ENCODE measurements at regions not wholly inside any gene's neighbourhood (a gene's known extent, or its start where the extent isn't known, plus 50 kb on each side); places are given as distances from the start of the nearest gene placed in this dataset.

DNA sequence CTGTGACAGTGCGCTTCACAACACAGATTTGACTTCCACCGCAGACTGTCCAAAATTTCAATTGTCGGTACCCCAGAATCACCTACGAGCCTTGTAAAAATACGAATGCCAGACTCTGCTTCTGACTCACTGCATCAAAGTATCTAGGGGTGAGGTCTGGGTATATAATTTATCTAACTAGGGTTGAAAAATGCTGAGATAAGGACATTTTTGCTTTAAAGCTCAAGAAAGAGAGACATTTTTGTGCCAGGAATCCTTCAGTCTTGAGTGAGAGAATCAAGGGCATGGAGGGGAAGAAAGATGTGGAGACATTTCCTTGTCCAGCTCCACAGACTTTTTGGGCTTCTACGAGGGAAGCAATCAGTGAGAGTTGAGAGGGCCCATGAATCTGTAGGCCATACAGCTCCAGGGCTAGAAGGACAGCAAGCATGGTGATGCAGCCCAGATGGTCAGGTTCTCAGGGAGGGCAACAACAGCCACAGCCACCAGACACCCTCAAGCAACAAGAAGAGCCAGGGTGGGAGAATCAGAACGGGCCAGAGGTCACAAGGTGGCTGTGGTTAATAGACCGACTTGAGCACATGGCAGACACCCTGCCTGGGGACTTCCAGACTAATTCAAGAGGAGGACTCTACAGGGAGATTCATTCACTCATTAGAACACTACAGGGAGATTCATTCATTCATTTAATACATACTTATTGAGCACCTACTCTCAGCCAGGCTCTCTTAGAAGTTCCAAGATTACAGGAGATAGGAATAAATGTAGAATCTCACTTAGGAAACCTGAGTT, 211.1 kb upstream of the PRDM1 start:
- Histone ChIP-seq H3K4me1 (ENCODE audit: control insufficient read depth, insufficient read depth, low read length) (no peaks in the 10 kb centered on the region), H3K4me3 (ENCODE audit: insufficient read depth, low read depth, low read length) (no peak overlapping the region), H3K9me3 (ENCODE audit: control insufficient read depth, low read length) (no peaks in the 10 kb centered on the region), H3K27ac (ENCODE audit: insufficient read depth, low read depth, low read length, poor library complexity, severe bottlenecking) (no peak overlapping the region), H3K36me3 (ENCODE audit: control insufficient read depth, insufficient read depth, low read length) (no peaks in the 10 kb centered on the region), H3K27me3 (ENCODE audit: control insufficient read depth, insufficient read depth, low read length, poor library complexity, severe bottlenecking) (no peaks in the 10 kb centered on the region)
- WGBS, 2 experiments = 89 to 91% methylated on average over 8 of the region's 8 CpGs

DNA sequence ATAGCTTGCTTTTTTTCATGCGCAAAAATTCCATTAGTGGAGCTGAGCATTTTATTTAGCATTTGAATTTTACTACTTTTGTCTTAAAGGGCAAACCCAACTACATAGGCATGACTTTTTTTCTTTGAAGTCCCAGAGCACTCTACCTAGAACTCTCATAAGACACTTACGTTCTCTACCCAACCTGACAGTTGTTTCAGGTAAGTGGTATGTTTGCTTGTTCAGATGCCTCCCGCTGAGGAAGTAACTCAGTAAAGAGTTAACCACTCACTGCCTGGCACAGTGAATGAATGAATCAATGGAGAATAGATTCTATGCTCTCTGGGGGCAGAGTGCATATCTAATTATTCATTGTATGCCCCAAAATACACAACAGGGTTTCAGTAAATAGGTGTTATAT, 212.3 kb upstream of the PRDM1 start:
- 87 to 89% methylated on average over 2 to 3 of the region's 3 CpGs for WGBS, 2 experiments
- Histone ChIP-seq H3K4me3 (ENCODE audit: insufficient read depth, low read depth, low read length) (no peak overlapping the region), H3K36me3 (ENCODE audit: control insufficient read depth, insufficient read depth, low read length) (no peaks in the 10 kb centered on the region), H3K27ac (ENCODE audit: insufficient read depth, low read depth, low read length, poor library complexity, severe bottlenecking) (no peak overlapping the region), H3K4me1 (ENCODE audit: control insufficient read depth, insufficient read depth, low read length) (no peaks in the 10 kb centered on the region), H3K27me3 (ENCODE audit: control insufficient read depth, insufficient read depth, low read length, poor library complexity, severe bottlenecking) (no peaks in the 10 kb centered on the region), H3K9me3 (ENCODE audit: control insufficient read depth, low read length) (no peaks in the 10 kb centered on the region)

- Histone ChIP-seq H3K4me3 (ENCODE audit: insufficient read depth, low read depth, low read length) (no peak overlapping the region), H3K9me3 (ENCODE audit: control insufficient read depth, low read length) (no peaks in the 10 kb centered on the region), H3K27me3 (ENCODE audit: control insufficient read depth, insufficient read depth, low read length, poor library complexity, severe bottlenecking) (no peaks in the 10 kb centered on the region), H3K27ac (ENCODE audit: insufficient read depth, low read depth, low read length, poor library complexity, severe bottlenecking) (no peak overlapping the region), H3K4me1 (ENCODE audit: control insufficient read depth, insufficient read depth, low read length) (no peaks in the 10 kb centered on the region), H3K36me3 (ENCODE audit: control insufficient read depth, insufficient read depth, low read length) (no peaks in the 10 kb centered on the region)
- WGBS, 2 experiments = 88 to 93% methylated on average over 2 of the region's 2 CpGs
Observed at GRCh38 chr6:105873211-105873704, 212.9 kb upstream of the PRDM1 start.

- Histone ChIP-seq H3K27ac (ENCODE audit: insufficient read depth, low read depth, low read length, poor library complexity, severe bottlenecking) (no peak overlapping the region), H3K4me1 (ENCODE audit: control insufficient read depth, insufficient read depth, low read length) (no peaks in the 10 kb centered on the region), H3K36me3 (ENCODE audit: control insufficient read depth, insufficient read depth, low read length) (no peaks in the 10 kb centered on the region), H3K27me3 (ENCODE audit: control insufficient read depth, insufficient read depth, low read length, poor library complexity, severe bottlenecking) (no peaks in the 10 kb centered on the region), H3K9me3 (ENCODE audit: control insufficient read depth, low read length) (no peaks in the 10 kb centered on the region), H3K4me3 (ENCODE audit: insufficient read depth, low read depth, low read length) (no peak overlapping the region)
- 87 to 94% methylated on average over 2 to 4 of the region's 4 CpGs for whole genome bisulfite sequencing, 2 experiments
Observed at GRCh38 chr6:105872249-105872648, 213.9 kb upstream of the PRDM1 start.

DNA sequence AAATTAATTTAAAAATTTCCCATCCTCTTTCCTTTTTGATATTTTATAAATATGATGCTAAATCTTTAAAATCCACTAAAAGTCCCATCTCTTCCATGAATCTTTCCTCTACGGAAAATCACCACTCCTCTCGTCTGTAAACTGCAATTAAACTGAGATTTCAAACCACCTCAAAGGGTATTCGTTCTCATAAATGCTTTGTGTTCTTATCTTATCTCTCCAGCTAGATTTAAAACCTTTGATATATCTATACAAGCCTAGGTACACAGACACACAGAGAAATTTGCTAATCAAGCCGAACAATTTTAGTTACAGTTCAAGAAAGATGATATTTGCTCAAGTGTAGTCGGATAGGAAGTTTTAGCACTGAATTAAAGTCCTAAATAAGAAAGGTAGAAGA, 214.6 kb upstream of the PRDM1 start:
- no peaks in the 10 kb centered on the region for H3K4me1 ChIP-seq (ENCODE audit: control insufficient read depth, insufficient read depth, low read length)
- no peaks in the 10 kb centered on the region for H3K36me3 ChIP-seq (ENCODE audit: control insufficient read depth, insufficient read depth, low read length)
- no peaks in the 10 kb centered on the region for H3K9me3 ChIP-seq (ENCODE audit: control insufficient read depth, low read length)
- no peak overlapping the region for H3K4me3 ChIP-seq (ENCODE audit: insufficient read depth, low read depth, low read length)
- no peaks in the 10 kb centered on the region for H3K27me3 ChIP-seq (ENCODE audit: control insufficient read depth, insufficient read depth, low read length, poor library complexity, severe bottlenecking)
- 93 to 95% methylated on average over 5 of the region's 5 CpGs for WGBS, 2 experiments
- H3K27ac ChIP-seq (ENCODE audit: insufficient read depth, low read depth, low read length, poor library complexity, severe bottlenecking) = no peak overlapping the region

- Histone ChIP-seq H3K36me3 (ENCODE audit: control insufficient read depth, insufficient read depth, low read length) (no peaks in the 10 kb centered on the region), H3K9me3 (ENCODE audit: control insufficient read depth, low read length) (no peaks in the 10 kb centered on the region), H3K4me1 (ENCODE audit: control insufficient read depth, insufficient read depth, low read length) (no peaks in the 10 kb centered on the region), H3K4me3 (ENCODE audit: insufficient read depth, low read depth, low read length) (no peak overlapping the region), H3K27me3 (ENCODE audit: control insufficient read depth, insufficient read depth, low read length, poor library complexity, severe bottlenecking) (no peaks in the 10 kb centered on the region), H3K27ac (ENCODE audit: insufficient read depth, low read depth, low read length, poor library complexity, severe bottlenecking) (no peak overlapping the region)
- 63 to 64% methylated on average over 4 of the region's 5 CpGs for WGBS, 2 experiments
Observed at GRCh38 chr6:105869835-105870440, 216.2 kb upstream of the PRDM1 start.

GRCh38 chr6:105868823-105869460, 217.2 kb upstream of the PRDM1 start:
- Histone ChIP-seq H3K4me1 (ENCODE audit: control insufficient read depth, insufficient read depth, low read length) (no peaks in the 10 kb centered on the region), H3K9me3 (ENCODE audit: control insufficient read depth, low read length) (no peaks in the 10 kb centered on the region), H3K27me3 (ENCODE audit: control insufficient read depth, insufficient read depth, low read length, poor library complexity, severe bottlenecking) (no peaks in the 10 kb centered on the region), H3K4me3 (ENCODE audit: insufficient read depth, low read depth, low read length) (no peak overlapping the region), H3K27ac (ENCODE audit: insufficient read depth, low read depth, low read length, poor library complexity, severe bottlenecking) (no peak overlapping the region), H3K36me3 (ENCODE audit: control insufficient read depth, insufficient read depth, low read length) (no peaks in the 10 kb centered on the region)
- 93 to 97% methylated on average over 2 of the region's 2 CpGs for WGBS, 2 experiments

GRCh38 chr6:105867821-105868220, 218.3 kb upstream of the PRDM1 start:
- H3K36me3 ChIP-seq (ENCODE audit: control insufficient read depth, insufficient read depth, low read length) = no peaks in the 10 kb centered on the region

DNA sequence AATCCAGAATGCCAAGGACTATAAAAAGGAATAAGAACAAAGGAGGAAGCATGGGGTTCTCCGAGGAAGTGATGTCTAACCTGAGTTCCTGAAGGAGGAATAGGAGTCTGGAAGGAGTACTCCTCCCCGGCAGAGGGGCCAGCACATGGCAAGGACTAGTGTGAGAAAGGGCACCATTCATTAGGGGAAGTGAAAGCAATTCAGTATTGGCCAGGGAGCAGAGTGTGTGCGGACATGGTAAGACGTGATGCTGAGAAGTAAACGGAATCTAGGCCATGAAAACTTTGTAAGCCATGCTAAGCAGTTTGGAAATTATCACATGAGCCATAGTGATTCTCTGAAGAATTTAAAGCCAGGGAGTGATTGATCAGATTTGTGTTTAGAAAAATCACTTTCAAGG, 218.9 kb upstream of the PRDM1 start:
- Histone ChIP-seq H3K36me3 (ENCODE audit: control insufficient read depth, insufficient read depth, low read length) (no peaks in the 10 kb centered on the region), H3K4me3 (ENCODE audit: insufficient read depth, low read depth, low read length) (no peak overlapping the region), H3K4me1 (ENCODE audit: control insufficient read depth, insufficient read depth, low read length) (no peaks in the 10 kb centered on the region), H3K27ac (ENCODE audit: insufficient read depth, low read depth, low read length, poor library complexity, severe bottlenecking) (no peak overlapping the region), H3K9me3 (ENCODE audit: control insufficient read depth, low read length) (no peaks in the 10 kb centered on the region), H3K27me3 (ENCODE audit: control insufficient read depth, insufficient read depth, low read length, poor library complexity, severe bottlenecking) (no peaks in the 10 kb centered on the region)
- WGBS, 2 experiments = 95 to 96% methylated on average over 5 of the region's 5 CpGs

More at GRCh38 chr6:105867821-105868220, 218.3 kb upstream of the PRDM1 start:
- no peaks in the 10 kb centered on the region for H3K4me1 ChIP-seq (ENCODE audit: control insufficient read depth, insufficient read depth, low read length)
- H3K27me3 ChIP-seq (ENCODE audit: control insufficient read depth, insufficient read depth, low read length, poor library complexity, severe bottlenecking) = no peaks in the 10 kb centered on the region
- no peak overlapping the region for H3K4me3 ChIP-seq (ENCODE audit: insufficient read depth, low read depth, low read length)
- H3K9me3 ChIP-seq (ENCODE audit: control insufficient read depth, low read length) = no peaks in the 10 kb centered on the region
- WGBS, 2 experiments = 74 to 96% methylated on average over 2 of the region's 2 CpGs
- no peak overlapping the region for H3K27ac ChIP-seq (ENCODE audit: insufficient read depth, low read depth, low read length, poor library complexity, severe bottlenecking)

GRCh38 chr6:105862936-105863607, 223.1 kb upstream of the PRDM1 start:
- no peak overlapping the region for H3K4me3 ChIP-seq (ENCODE audit: insufficient read depth, low read depth, low read length)
- no peak overlapping the region for H3K27ac ChIP-seq (ENCODE audit: insufficient read depth, low read depth, low read length, poor library complexity, severe bottlenecking)
- H3K36me3 ChIP-seq (ENCODE audit: control insufficient read depth, insufficient read depth, low read length) = no peaks in the 10 kb centered on the region
- no peaks in the 10 kb centered on the region for H3K9me3 ChIP-seq (ENCODE audit: control insufficient read depth, low read length)
- WGBS, 2 experiments = 92 to 93% methylated on average over 5 of the region's 5 CpGs
- no peaks in the 10 kb centered on the region for H3K4me1 ChIP-seq (ENCODE audit: control insufficient read depth, insufficient read depth, low read length)
- no peaks in the 10 kb centered on the region for H3K27me3 ChIP-seq (ENCODE audit: control insufficient read depth, insufficient read depth, low read length, poor library complexity, severe bottlenecking)
